OCI-M1 (cell line): ENCODE measurements at regions not wholly inside any gene's neighbourhood (a gene's known extent, or its start where the extent isn't known, plus 50 kb on each side); places are given as distances from the start of the nearest gene placed in this dataset.
"Not testable (repeated sequence)": the region's sequence is repeated elsewhere in the genome, so short reads cannot be mapped to it uniquely, and the experiment has no call there.

Experiments used
- DNase-seq: peaks from one replicate; lab custom pipeline; 2025; lab: John Stamatoyannopoulos, UW

GRCh38 chr10:38362514-38362913 lies 268.4 kb downstream of the ZNF37A start:
- not testable (repeated sequence) for DNase-seq

- DNase-seq, result not testable (repeated sequence)
Measured at GRCh38 chr10:38364073-38364472, 269.9 kb downstream of the ZNF37A start.

DNA sequence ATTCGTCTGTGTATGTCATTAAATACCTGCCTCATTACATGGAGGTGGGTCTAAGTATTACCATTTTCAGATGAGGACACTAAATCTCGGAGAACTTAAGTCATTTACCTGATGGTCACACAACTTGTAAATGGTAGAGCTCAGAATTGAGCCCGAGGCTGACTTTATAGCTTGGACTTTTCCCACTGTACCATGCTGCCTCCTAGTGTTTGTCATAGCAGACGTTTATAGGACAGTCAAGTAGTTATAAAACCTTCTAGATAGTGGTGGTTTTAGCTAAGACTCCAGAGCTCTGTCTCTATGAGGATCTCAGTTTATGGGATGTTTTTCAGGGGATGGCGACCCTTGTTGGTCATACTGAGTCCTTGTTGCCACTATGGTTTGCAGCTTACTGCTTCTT lies 271.8 kb downstream of the ZNF37A start:
- peak; percentile 59 for DNase-seq

DNA sequence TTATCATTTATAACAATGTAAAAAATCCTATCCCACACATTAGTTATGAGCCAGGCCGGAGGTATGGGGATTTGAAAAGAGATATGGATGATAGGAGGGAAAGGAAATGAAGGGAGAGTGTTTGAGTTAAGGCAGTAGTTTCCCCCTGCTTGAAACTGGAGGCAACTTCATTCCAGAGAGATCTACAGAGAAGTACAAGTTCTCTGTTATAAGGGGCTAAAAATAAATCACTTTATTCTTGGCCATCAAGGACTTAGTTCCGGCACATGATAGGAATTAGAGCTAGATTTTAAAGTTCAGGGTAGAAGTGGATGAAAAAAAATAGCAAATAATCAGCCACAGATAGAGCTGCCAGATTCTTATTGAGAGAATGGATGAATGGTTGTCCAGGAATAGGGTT lies 289.7 kb downstream of the ZNF37A start:
- not testable (repeated sequence) for DNase-seq

DNA sequence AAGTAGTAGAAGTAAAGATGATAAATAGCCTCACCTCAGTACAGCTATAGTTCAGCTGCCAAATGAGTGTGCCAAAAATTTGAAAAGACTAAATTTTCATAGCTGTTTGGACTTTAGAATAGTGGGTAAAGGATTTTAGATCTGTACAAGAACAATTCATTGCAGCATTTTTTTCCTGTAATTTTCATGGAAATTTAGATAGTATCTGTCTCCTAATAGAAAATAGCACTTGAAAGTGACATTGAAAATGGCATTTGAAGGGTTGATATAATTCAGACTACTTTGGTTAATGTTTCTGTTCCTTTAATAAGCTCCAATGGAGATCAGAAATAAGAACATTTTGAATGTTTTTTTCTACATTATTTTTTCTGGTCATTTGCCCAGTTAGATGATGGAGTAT lies 292.7 kb downstream of the ZNF37A start:
- DNase-seq, result not testable (repeated sequence)

DNA sequence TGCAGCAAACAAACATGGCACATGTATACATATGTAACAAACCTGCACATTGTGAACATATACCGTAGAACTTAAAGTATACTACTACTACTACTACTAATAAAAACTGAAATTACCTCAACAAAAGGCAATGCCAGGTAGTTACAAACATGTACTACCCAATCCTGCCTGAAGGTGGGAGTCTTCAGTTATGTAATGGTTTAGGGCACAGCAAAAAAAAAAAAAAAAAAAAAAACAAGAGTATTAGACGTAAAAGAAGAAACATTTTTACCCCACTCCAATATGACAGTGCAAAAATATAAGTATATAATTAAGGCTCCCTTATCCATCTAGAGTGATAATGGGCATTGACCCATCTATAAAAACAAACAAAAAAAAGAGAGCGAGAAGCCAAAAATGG lies 296.6 kb downstream of the ZNF37A start:
- peak; percentile 47 for DNase-seq

DNA sequence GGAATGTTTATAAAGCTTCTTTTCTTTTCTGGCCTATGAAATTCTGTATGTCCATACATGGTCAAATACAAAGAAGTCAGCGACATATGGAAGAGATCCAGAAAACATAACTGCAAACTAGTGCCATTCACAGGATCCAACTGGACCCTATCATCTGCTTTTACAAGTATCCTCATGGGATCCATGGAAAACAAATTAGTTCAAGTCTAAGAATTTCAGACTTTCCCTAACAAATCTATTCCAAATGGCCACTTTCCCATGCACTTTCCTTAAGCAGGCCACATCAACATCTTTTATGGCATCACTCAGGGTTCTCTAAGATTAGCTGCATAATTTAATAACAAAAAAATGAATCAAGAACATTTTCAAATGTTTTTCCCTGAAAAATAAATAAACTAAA lies 301.3 kb downstream of the ZNF37A start:
- DNase-seq, result not testable (repeated sequence)

- DNase-seq, result peak; percentile 35
Measured at GRCh38 chr10:38396178-38396954, 302.2 kb downstream of the ZNF37A start.

GRCh38 chr10:38401565-38401964 lies 307.4 kb downstream of the ZNF37A start:
- not testable (repeated sequence) for DNase-seq

GRCh38 chr10:38402442-38403346 lies 308.6 kb downstream of the ZNF37A start:
- peak; percentile 94 for DNase-seq

GRCh38 chr10:38403347-38404117 lies 309.4 kb downstream of the ZNF37A start:
- not testable (repeated sequence) for DNase-seq

DNA sequence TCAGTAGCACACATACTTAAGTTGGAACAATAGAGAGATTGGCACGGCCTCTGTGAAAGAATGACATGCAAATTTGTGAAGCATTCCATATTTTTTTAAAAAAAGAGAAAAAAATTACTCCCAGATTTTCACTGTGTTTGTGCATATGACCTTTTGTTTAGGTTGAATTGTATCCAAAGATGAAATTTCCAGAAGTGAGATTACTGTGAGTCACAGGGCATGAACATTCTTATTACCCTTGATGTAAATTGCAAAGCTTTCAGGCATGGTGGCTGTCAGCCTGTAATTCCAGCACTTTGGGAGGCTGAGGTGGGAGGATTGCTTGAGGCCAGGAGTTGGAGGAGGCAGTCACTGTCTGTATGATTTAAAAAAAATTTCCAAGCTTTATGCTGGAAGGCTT lies 329.5 kb downstream of the ZNF37A start:
- DNase-seq, result not testable (repeated sequence)

- not testable (repeated sequence) for DNase-seq
Measured at GRCh38 chr10:38430242-38430641, 336.1 kb downstream of the ZNF37A start.

DNA sequence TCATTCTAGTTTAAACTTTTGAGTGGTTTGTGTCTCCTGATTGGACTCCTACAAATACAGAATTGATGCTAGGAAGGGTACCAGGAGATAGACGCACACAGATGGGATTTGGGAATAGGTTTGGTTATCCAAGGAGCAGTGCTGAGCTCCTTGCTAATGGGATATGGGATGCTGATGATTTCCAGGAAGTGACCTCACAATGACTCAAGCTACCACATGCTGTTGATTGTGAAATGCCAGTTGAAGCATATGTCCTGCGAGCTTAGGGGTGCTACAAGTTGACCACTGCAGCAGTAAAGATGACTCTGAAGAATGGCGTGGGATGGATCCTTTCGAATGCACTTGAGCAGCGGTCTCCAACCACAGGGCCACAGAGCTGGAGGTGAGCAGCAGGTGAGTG lies 343.2 kb downstream of the ZNF37A start:
- DNase-seq, result not testable (repeated sequence)

GRCh38 chr10:38448614-38449355 lies 354.6 kb downstream of the ZNF37A start:
- DNase-seq, result not testable (repeated sequence)

DNA sequence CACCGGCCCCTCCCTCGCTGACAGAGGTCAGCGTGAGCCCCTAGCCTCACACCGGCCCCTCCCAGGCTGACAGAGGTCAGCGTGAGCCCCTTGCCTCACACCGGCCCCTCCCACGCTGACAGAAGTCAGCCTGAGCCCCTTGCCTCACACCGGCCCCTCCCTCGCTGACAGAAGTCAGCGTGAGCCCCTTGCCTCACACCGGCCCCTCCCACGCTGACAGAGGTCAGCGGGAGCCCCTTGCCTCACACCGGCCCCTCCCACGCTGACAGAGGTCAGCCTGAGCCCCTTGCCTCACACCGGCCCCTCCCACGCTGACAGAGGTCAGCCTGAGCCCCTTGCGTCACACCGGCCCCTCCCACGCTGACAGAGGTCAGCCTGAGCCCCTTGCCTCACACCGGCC lies 355.5 kb downstream of the ZNF37A start:
- not testable (repeated sequence) for DNase-seq

- not testable (repeated sequence) for DNase-seq
Measured at GRCh38 chr10:38450372-38451057, 356.4 kb downstream of the ZNF37A start.

DNA sequence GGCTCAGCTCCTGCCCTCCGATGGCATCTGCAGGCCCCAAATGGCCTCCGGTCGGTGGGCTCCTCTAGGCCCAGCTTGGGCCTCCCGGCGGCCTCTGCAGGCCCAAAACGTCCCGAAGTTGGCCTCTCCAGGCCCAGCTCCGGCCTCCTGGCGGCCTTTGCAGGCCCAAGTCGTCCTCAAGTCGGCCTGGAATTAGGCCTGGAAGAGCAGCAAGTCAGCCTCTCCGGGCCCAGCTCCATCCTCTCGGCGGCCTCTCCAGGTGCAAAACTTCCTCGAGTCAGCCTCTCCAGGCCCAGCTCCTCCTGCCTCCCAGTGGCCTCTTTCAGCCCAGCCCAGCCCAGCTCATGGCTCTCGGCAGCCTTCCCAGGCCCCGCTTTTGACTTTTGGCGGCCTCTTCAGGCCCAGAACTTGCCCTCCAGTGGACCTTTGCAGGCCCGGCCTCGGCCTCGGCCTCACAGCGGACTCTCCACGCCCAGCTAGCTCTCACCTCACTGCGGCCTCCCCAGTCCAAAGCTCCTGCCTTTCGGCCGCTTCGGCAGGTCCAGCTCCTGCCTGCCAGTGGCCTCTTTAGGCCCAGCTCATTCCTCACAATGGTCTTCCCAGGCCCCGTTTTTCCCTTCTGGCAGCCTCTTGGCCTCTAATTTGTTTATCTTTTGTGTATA lies 357.3 kb downstream of the ZNF37A start:
- DNase-seq, result not testable (repeated sequence)
